ENCODE measurements at regions not wholly inside any gene's neighbourhood (a gene's known extent, or its start where the extent isn't known, plus 50 kb on each side); places are given as distances from the start of the nearest gene placed in this dataset.

- TF ChIP-seq CTCF (optimal IDR thresholded peaks at IDR 0.05 in 1 of 3, IDR thresholded peaks at IDR 0.05 in 1 of 3, conservative IDR thresholded peaks at IDR 0.05 in 1 of 3; ENCODE audit: extremely low read depth in 1 of 3, insufficient read depth in 2 of 3, low read length in 3 of 3) = no peak
- no peak for TF ChIP-seq EZH2 (IDR thresholded peaks at IDR 0.05; ENCODE audit: low read length)
These were observed 423.8 kb upstream of the NRP1 start for GRCh38 chr10:33758299-33758698.

Measured in keratinocyte (primary cell).